ENCODE measurements at regions not wholly inside any gene's neighbourhood (a gene's known extent, or its start where the extent isn't known, plus 50 kb on each side); places are given as distances from the start of the nearest gene placed in this dataset.

DNA sequence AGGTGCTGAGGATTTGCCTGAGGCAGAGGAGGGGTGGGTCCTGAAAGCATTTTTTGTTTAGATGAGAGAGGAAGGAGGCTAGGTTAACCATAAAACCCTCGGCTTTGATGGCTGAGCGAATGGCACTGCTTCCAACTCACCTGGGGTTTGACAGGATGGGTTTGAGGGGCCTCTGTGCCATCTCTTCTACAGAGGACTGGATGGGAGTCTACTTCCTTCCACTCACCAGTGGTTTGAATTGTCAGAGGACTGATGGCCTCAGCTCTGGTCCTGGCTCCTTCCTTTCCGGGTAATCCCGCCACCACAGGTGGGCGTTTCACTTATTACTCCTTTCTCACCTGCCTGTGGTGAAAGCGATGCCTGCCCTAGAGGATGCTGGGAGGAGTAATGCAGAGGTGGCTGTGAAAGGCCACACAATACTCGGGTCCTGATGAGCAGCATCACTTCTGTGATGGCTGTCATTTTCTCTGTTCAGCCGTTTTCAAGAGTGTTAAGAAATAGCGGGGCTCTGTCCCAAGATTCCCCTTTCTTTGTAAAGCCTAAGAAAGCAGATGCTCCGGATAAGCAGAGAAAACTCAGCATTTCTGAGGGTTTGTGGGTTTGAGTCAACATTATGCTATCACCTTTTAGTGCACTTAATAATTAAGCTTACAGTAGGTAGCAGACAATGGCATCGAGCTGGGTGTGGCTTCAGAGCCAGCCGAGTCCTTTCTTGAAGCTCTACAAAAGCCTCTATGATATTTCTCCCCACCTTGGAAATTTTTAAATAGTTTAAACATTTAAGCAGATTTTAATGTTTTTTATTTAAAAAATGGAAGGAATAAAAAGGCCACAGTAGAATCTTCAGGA, 220.7 kb downstream of the HLX start:
- TF ChIP-seq, protein P1, sequence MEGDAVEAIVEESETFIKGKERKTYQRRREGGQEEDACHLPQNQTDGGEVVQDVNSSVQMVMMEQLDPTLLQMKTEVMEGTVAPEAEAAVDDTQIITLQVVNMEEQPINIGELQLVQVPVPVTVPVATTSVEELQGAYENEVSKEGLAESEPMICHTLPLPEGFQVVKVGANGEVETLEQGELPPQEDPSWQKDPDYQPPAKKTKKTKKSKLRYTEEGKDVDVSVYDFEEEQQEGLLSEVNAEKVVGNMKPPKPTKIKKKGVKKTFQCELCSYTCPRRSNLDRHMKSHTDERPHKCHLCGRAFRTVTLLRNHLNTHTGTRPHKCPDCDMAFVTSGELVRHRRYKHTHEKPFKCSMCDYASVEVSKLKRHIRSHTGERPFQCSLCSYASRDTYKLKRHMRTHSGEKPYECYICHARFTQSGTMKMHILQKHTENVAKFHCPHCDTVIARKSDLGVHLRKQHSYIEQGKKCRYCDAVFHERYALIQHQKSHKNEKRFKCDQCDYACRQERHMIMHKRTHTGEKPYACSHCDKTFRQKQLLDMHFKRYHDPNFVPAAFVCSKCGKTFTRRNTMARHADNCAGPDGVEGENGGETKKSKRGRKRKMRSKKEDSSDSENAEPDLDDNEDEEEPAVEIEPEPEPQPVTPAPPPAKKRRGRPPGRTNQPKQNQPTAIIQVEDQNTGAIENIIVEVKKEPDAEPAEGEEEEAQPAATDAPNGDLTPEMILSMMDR (IDR thresholded peaks at IDR 0.05; ENCODE audit: low read depth, low read length), result no peak
- no peak overlapping the region for H3K27ac ChIP-seq (ENCODE audit: low read depth, low read length)
- H3K27me3 ChIP-seq (ENCODE audit: control insufficient read depth, insufficient read depth, low read length), result no peaks in the 10 kb centered on the region
- CTCF ChIA-PET, result interaction anchor here (0.8 kb wide), 1 partner anchor 53 kb away, joined by 3 read pairs; no protein-coding TSS in a partner anchor
- peaks cover 5% of the 10 kb centered on the region; the same call in 1 of the 2 replicates for H3K9me3 ChIP-seq (ENCODE audit: control insufficient read depth, insufficient read depth, low read length)
- POLR2A ChIA-PET, result no interaction called here
- no peak for DNase-seq (ENCODE audit: low read depth, low spot score)
- H3K4me3 ChIP-seq (ENCODE audit: low read depth, low read length), result no peak overlapping the region

GRCh38 chr1:221100611-221101010, 221.4 kb downstream of the HLX start:
- CTCF ChIA-PET, result interaction anchor here (0.8 to 1.6 kb wide), 2 partner anchors 54 to 103 kb away, joined by 3 read pairs; no protein-coding TSS in a partner anchor
- POLR2A ChIA-PET, result no interaction called here
- TF ChIP-seq, protein P1 (IDR thresholded peaks at IDR 0.05; ENCODE audit: low read depth, low read length), result no peak
- Histone ChIP-seq H3K4me3 (ENCODE audit: low read depth, low read length) (no peak overlapping the region), H3K27me3 (ENCODE audit: control insufficient read depth, insufficient read depth, low read length) (no peaks in the 10 kb centered on the region), H3K27ac (ENCODE audit: low read depth, low read length) (no peak overlapping the region), H3K9me3 (ENCODE audit: control insufficient read depth, insufficient read depth, low read length) (peaks cover 5% of the 10 kb centered on the region; the same call in 1 of the 2 replicates)
- DNase-seq (ENCODE audit: low read depth, low spot score), result no peak

GRCh38 chr1:221101807-221102605, 222.8 kb downstream of the HLX start:
- DNase-seq (ENCODE audit: low read depth, low spot score), result no peak
- ChIA-PET CTCF (interaction anchor here (1.6 kb wide), 1 partner anchor 102 kb away, joined by 3 read pairs; no protein-coding TSS in a partner anchor), POLR2A (no interaction called here)
- Histone ChIP-seq H3K27me3 (ENCODE audit: control insufficient read depth, insufficient read depth, low read length) (no peaks in the 10 kb centered on the region), H3K27ac (ENCODE audit: low read depth, low read length) (no peak overlapping the region), H3K9me3 (ENCODE audit: control insufficient read depth, insufficient read depth, low read length) (peaks cover 5% of the 10 kb centered on the region; the same call in 1 of the 2 replicates), H3K4me3 (ENCODE audit: low read depth, low read length) (no peak overlapping the region)
- TF ChIP-seq, protein P1 (IDR thresholded peaks at IDR 0.05; ENCODE audit: low read depth, low read length), result no peak

DNA sequence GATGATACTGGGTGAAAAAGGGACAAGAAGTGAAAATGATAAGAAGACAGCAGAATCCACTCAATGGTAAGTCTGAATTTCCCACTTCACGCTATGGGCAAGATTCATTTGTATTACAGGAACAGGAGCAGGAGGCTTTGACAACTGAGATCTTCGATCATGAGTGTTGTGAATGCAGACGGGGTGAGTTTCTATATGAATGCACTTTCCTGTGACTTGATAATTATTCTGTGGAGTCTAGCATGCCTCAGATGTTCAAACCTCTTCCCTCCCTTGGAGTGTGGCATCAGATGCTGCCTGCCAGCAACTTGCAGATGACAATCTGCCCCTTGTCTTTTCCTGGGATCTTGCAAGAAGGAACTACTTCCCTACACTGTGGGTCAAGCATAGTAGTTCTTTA, 225.4 kb downstream of the HLX start:
- Histone ChIP-seq H3K4me3 (ENCODE audit: low read depth, low read length) (no peak overlapping the region), H3K27ac (ENCODE audit: low read depth, low read length) (no peak overlapping the region), H3K27me3 (ENCODE audit: control insufficient read depth, insufficient read depth, low read length) (no peaks in the 10 kb centered on the region), H3K9me3 (ENCODE audit: control insufficient read depth, insufficient read depth, low read length) (no peaks in the 10 kb centered on the region)
- TF ChIP-seq, protein P1 (IDR thresholded peaks at IDR 0.05; ENCODE audit: low read depth, low read length), result no peak
- CTCF ChIA-PET, result interaction anchor here (0.9 to 1.5 kb wide), 2 partner anchors 99 to 372 kb away, joined by 4 read pairs; no protein-coding TSS in a partner anchor
- POLR2A ChIA-PET, result no interaction called here
- DNase-seq (ENCODE audit: low read depth, low spot score), result no peak

All from AG04450 (cell line).